HCT116 (cell line): ENCODE measurements at regions not wholly inside any gene's neighbourhood (a gene's known extent, or its start where the extent isn't known, plus 50 kb on each side); places are given as distances from the start of the nearest gene placed in this dataset.

Experiments
- ATAC-seq: fragments of 200-7000 bp; cut with Tn5 transposase; 2 replicates; pipeline ENCODE4 v1.9.1; 2020; ENCODE audit warnings: mild to moderate bottlenecking, moderate library complexity
- BruUV-seq: library from RNA; stranded (reverse); fragments of 400-500 nt; replicated peaks from 2 replicates; lab custom pipeline; 2021; lab: Mats Ljungman, UMichigan
- CTCF ChIA-PET: fragments of 300-600 bp; sonication (Branson Sonifier 250); formaldehyde crosslinking; loops from one replicate; lab custom pipeline; 2021; ENCODE audit warnings: antibody characterized with exemption; lab: Charles Lee
- POLR2A ChIA-PET: fragments of 300-600, 350-600 bp; sonication (Branson Sonifier 250); formaldehyde crosslinking; loops from one replicate; lab custom pipeline; 2021; ENCODE audit warnings: antibody characterized with exemption; lab: Charles Lee
- RAD21 ChIA-PET, 2 experiments: fragments of 300-600 bp; sonication (Branson Sonifier 250); formaldehyde crosslinking; loops; one replicate each; lab custom pipeline; 2023; ENCODE audit warnings: low total read pairs in 2 of 2; ENCODE audit not compliant: uncharacterized antibody in 2 of 2, unreplicated experiment in 2 of 2, low non-redundant PET in 1 of 2; lab: Charles Lee
- DNase-seq: peaks from one replicate; pipeline ENCODE4 v3.0.0-alpha.2; 2010; ENCODE audit warnings: low read depth, low spot score
- H2AFZ ChIP-seq: fragments of 200-600 bp; shearing (Covaris generic), sonication (generic); 2 replicates; pipeline ENCODE4 v1.6.1; 2017; ENCODE audit warnings: low read depth, mixed run types, mixed read lengths, antibody characterized with exemption, low read length; ENCODE audit not compliant: poor library complexity, severe bottlenecking
- H3K27ac ChIP-seq: 2 replicates; pipeline ENCODE4 v1.5.1; 2012; ENCODE audit warnings: low read depth, low read length
- H3K27me3 ChIP-seq: fragments of 200-600 bp; sonication (generic); 2 replicates; pipeline ENCODE4 v1.6.1; 2016; ENCODE audit warnings: mixed run types, low read length, mixed read lengths; ENCODE audit not compliant: insufficient read depth
- H3K36me3 ChIP-seq, 2 experiments: fragments of 200-500 bp in 1 of 2; fragments of 200-600 bp in 1 of 2; sonication (Bioruptor generic) in 1 of 2; sonication (generic) in 1 of 2; 2 replicates each; pipeline versions ENCODE4 v1.5.1 to v1.6.1; 2014 to 2016; ENCODE audit warnings: low read length in 2 of 2, inconsistent platforms in 1 of 2, mixed read lengths in 1 of 2, mixed run types in 1 of 2; ENCODE audit not compliant: insufficient read depth in 2 of 2, control insufficient read depth in 1 of 2
- H3K4me1 ChIP-seq, 2 experiments: fragments of 200-600 bp in 1 of 2; sonication (generic) in 1 of 2; 2 replicates each; pipeline versions ENCODE4 v1.5.1 to v1.6.1; 2012 to 2017; ENCODE audit warnings: low read length in 2 of 2, inconsistent platforms in 1 of 2, mild to moderate bottlenecking in 1 of 2, mixed read lengths in 1 of 2, mixed run types in 1 of 2, moderate library complexity in 1 of 2; ENCODE audit not compliant: insufficient read depth in 2 of 2, control insufficient read depth in 1 of 2
- H3K4me2 ChIP-seq: fragments of 200-600 bp; sonication (generic); 2 replicates; pipeline ENCODE4 v1.6.1; 2017; ENCODE audit warnings: mixed run types, low read length, mixed read lengths
- H3K4me3 ChIP-seq, 2 experiments: fragments of 200-600 bp in 1 of 2; sonication (generic) in 1 of 2; replicated peaks in 1 of 2; 2 replicates each; pipeline ENCODE4 v1.5.1; 2011 to 2016; ENCODE audit warnings: low read length in 2 of 2, control low read depth in 1 of 2, low read depth in 1 of 2, mild to moderate bottlenecking in 1 of 2, mixed read lengths in 1 of 2, mixed run types in 1 of 2
- H3K79me2 ChIP-seq: fragments of 200-600 bp; sonication (generic); 2 replicates; pipeline ENCODE4 v1.6.1; 2017; ENCODE audit warnings: mild to moderate bottlenecking, mixed run types, low read length, moderate library complexity, mixed read lengths; ENCODE audit not compliant: insufficient read depth
- H3K9ac ChIP-seq: fragments of 200-600 bp; sonication (generic); 2 replicates; pipeline ENCODE4 v1.6.1; 2016; ENCODE audit warnings: low read length, mixed read lengths
- H3K9me2 ChIP-seq: fragments of 200-600 bp; sonication (generic), shearing (Covaris generic); 2 replicates; pipeline ENCODE4 v1.6.1; 2017; ENCODE audit warnings: mixed run types, mild to moderate bottlenecking, moderate library complexity; ENCODE audit not compliant: insufficient read depth
- H3K9me3 ChIP-seq, 2 experiments: fragments of 200-500 bp in 1 of 2; fragments of 200-600 bp in 1 of 2; sonication (Bioruptor generic) in 1 of 2; sonication (generic) in 1 of 2; 2 replicates each; pipeline ENCODE4 v1.6.1; 2014 to 2017; ENCODE audit warnings: low read length in 2 of 2, mixed read lengths in 2 of 2, inconsistent platforms in 1 of 2, low read depth in 1 of 2, mild to moderate bottlenecking in 1 of 2, mixed run types in 1 of 2, moderate library complexity in 1 of 2; ENCODE audit not compliant: control insufficient read depth in 1 of 2, insufficient read depth in 1 of 2
- H4K20me1 ChIP-seq: fragments of 200-600 bp; sonication (generic), shearing (Covaris generic); 2 replicates; pipeline ENCODE4 v1.6.1; 2017; ENCODE audit warnings: mixed run types, mild to moderate bottlenecking, moderate library complexity; ENCODE audit not compliant: insufficient read depth
- CEBPB ChIP-seq: IDR thresholded peaks from 2 replicates; pipeline ENCODE4 v1.6.1; 2012; ENCODE audit warnings: low read depth
- EGR1 ChIP-seq: IDR thresholded peaks from 2 replicates; pipeline ENCODE4 v1.6.1; 2012; ENCODE audit warnings: low read depth
- ELF1 ChIP-seq: IDR thresholded peaks from 2 replicates; pipeline ENCODE4 v1.6.1; 2012; ENCODE audit warnings: low read depth, borderline replicate concordance
- FOSL1 ChIP-seq: IDR thresholded peaks from 2 replicates; pipeline ENCODE4 v1.6.1; 2012; ENCODE audit warnings: low read depth
- RAD21 ChIP-seq: IDR thresholded peaks from 2 replicates; pipeline ENCODE4 v1.6.1; 2012; ENCODE audit warnings: low read depth, mild to moderate bottlenecking
- SP1 ChIP-seq: IDR thresholded peaks from 2 replicates; pipeline ENCODE4 v1.6.1; 2012; ENCODE audit warnings: low read depth
- TCF7L2 ChIP-seq: IDR thresholded peaks from 2 replicates; pipeline ENCODE4 v1.7.0; 2011; ENCODE audit warnings: borderline replicate concordance, inconsistent platforms; ENCODE audit not compliant: insufficient read depth, insufficient read length; ENCODE audit errors: extremely low read depth
- YY1 ChIP-seq: IDR thresholded peaks from 2 replicates; pipeline ENCODE4 v1.6.1; 2011; ENCODE audit warnings: low read length, low read depth, moderate library complexity, mild to moderate bottlenecking; ENCODE audit not compliant: insufficient replicate concordance; ENCODE audit errors: extremely low read depth
- ZFX ChIP-seq: fragments of 450-650 bp; IDR thresholded peaks from 2 replicates; pipeline ENCODE4 v1.6.1; 2017
- intact Hi-C: fragments of 100-400 bp; cut with micrococcal nuclease; formaldehyde crosslinking; loops from 2 replicates; pipeline ENCODE4 v1.10.0; 2022
- TF ChIP-seq, protein P1 (sequence below): IDR thresholded peaks from 2 replicates; pipeline ENCODE4 v1.6.1; 2012
- TF ChIP-seq, protein P2 (sequence below), 3 experiments: fragments of 200-600 bp in 1 of 3; sonication (generic) in 1 of 3; IDR thresholded peaks in 2 of 3; conservative IDR thresholded peaks in 1 of 3; 2 replicates each; pipeline ENCODE4 v1.5.1; 2012 to 2017; ENCODE audit warnings: low read depth in 2 of 3, low read length in 2 of 3, antibody characterized with exemption in 1 of 3, borderline replicate concordance in 1 of 3, control low read depth in 1 of 3, mild to moderate bottlenecking in 1 of 3, mixed read lengths in 1 of 3, mixed run types in 1 of 3, moderate library complexity in 1 of 3; ENCODE audit not compliant: insufficient read depth in 1 of 3

DNA sequence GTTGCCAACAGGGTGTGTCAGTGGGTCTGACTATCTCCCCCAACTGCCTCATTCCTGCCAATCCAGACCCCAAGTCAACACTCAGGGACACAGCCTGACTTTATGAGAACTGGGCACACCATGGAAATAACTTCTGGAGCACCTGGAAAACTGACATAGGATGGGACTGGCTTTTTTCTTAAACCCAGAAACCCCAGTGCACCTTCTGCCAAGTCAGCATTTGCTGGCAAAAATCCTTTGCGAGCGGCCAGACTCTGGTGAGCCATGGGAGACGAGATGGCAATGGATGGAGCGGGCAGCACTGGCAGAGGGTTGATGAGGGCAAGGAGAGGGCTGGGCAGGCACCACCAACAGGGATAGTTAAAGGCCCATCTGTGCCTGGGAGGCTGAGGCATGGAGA is 114.4 kb upstream of the OSMR start:
- Histone ChIP-seq H2AFZ (no peak overlapping the region), H3K27ac (no peak overlapping the region), H3K9ac (no peak overlapping the region), H3K4me3 (no peak overlapping the region), H3K27me3 (no peaks in the 10 kb centered on the region), H3K9me3 (no peaks in the 10 kb centered on the region), H3K79me2 (no peaks in the 10 kb centered on the region), H3K36me3 (no peaks in the 10 kb centered on the region), H3K4me2 (no peak overlapping the region), H4K20me1 (no peaks in the 10 kb centered on the region), H3K9me2 (no peaks in the 10 kb centered on the region), H3K4me1 (no peaks in the 10 kb centered on the region)
- ChIA-PET POLR2A (no interaction called here), CTCF (no interaction called here), RAD21 (no interaction called here)
- ATAC-seq (no peak), DNase-seq (no peak)
- intact Hi-C loops: no loop called here
- TF ChIP-seq CEBPB: no peak
- TF ChIP-seq ELF1: no peak
- TF ChIP-seq FOSL1: no peak
- TF ChIP-seq, protein P1, sequence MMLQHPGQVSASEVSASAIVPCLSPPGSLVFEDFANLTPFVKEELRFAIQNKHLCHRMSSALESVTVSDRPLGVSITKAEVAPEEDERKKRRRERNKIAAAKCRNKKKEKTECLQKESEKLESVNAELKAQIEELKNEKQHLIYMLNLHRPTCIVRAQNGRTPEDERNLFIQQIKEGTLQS: no peak
- no peak for TF ChIP-seq YY1
- no peak for TF ChIP-seq TCF7L2
- no TSS peak for BruUV-seq

DNA sequence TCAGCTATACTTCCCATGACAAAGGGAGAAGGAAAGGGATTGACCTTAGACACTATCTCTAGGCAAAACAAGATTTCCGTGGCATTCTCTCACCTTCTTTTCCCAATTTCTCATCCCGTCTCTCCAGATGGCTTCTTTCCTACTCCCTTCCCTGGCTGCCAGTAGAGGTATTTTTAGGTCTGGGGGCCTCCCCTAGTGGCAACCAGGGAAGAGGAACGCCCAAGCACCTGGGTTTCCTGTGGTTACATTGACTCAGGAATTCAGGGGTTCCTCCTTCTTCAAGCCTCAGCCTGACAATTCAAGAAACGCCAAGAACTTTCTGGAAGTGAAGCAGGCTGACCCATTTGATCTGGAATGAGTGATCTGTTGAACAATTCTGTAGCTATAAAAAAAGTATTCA is 111.5 kb upstream of the OSMR start:
- Histone ChIP-seq H3K36me3 (no peaks in the 10 kb centered on the region), H3K4me3 (no peak overlapping the region), H2AFZ (no peak overlapping the region), H3K27ac (no peak overlapping the region), H3K9me3 (no peaks in the 10 kb centered on the region), H3K9ac (no peak overlapping the region), H3K4me1 (peaks cover 0 to 3% of the 10 kb centered on the region in 2 experiments; a peak in 1 of 4 replicates), H3K79me2 (no peaks in the 10 kb centered on the region), H3K4me2 (no peak overlapping the region), H3K9me2 (no peaks in the 10 kb centered on the region), H3K27me3 (no peaks in the 10 kb centered on the region)
- RAD21 ChIA-PET: no interaction called here
- POLR2A ChIA-PET: no interaction called here
- intact Hi-C loops: no loop called here
- DNase-seq (no peak), ATAC-seq (no peak)
- no TSS peak for BruUV-seq
- TF ChIP-seq SP1 (no peak), FOSL1 (no peak), ELF1 (no peak), ZFX (no peak), EGR1 (no peak), RAD21 (peak; percentile 18; the same call in 1 of the 2 replicates)
- TF ChIP-seq, protein P2, sequence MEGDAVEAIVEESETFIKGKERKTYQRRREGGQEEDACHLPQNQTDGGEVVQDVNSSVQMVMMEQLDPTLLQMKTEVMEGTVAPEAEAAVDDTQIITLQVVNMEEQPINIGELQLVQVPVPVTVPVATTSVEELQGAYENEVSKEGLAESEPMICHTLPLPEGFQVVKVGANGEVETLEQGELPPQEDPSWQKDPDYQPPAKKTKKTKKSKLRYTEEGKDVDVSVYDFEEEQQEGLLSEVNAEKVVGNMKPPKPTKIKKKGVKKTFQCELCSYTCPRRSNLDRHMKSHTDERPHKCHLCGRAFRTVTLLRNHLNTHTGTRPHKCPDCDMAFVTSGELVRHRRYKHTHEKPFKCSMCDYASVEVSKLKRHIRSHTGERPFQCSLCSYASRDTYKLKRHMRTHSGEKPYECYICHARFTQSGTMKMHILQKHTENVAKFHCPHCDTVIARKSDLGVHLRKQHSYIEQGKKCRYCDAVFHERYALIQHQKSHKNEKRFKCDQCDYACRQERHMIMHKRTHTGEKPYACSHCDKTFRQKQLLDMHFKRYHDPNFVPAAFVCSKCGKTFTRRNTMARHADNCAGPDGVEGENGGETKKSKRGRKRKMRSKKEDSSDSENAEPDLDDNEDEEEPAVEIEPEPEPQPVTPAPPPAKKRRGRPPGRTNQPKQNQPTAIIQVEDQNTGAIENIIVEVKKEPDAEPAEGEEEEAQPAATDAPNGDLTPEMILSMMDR (IDR thresholded peaks at IDR 0.05 in 2 of 3, conservative IDR thresholded peaks at IDR 0.05 in 1 of 3; ENCODE audit: borderline replicate concordance in 1 of 3, insufficient read depth in 1 of 3, low read depth in 2 of 3, low read length in 2 of 3): peak in 1 of 3 experiments; percentile 25; a peak in 2 of 6 replicates
- TF ChIP-seq, all 23 proteins: peak for 2
- CTCF ChIA-PET: interaction anchor here (3.3 kb wide), 1 partner anchor 293 kb away, joined by 10 read pairs; no protein-coding TSS in a partner anchor
- no peaks in the 10 kb centered on the region for H4K20me1 ChIP-seq
